Stomach (tissue), 4 donors: ENCODE measurements at regions not wholly inside any gene's neighbourhood (a gene's known extent, or its start where the extent isn't known, plus 50 kb on each side); places are given as distances from the start of the nearest gene placed in this dataset.

ENCODE experiments used
- CTCF ChIP-seq, 7 experiments: fragments of 450-650 bp in 4 of 7; fragments of 200-600 bp in 3 of 7; sonication (generic) in 3 of 7; IDR thresholded peaks; one replicate each; pipeline ENCODE4 v1.5.1; 2016 to 2019; ENCODE audit warnings: antibody characterized with exemption in 7 of 7, control low read depth in 2 of 7, mild to moderate bottlenecking in 1 of 7
- POLR2A ChIP-seq, 4 donors: fragments of 450-650 bp; IDR thresholded peaks; one replicate each; pipeline ENCODE4 v1.6.1; 2016; ENCODE audit warnings: antibody characterized with exemption in 4 of 4, control low read depth in 2 of 4, mild to moderate bottlenecking in 1 of 4, moderate library complexity in 1 of 4

GRCh38 chr20:63125581-63125837 is 90.4 kb downstream of the YTHDF1 start:
- no peak for TF ChIP-seq CTCF (IDR thresholded peaks at IDR 0.05)
- no peak for TF ChIP-seq POLR2A (IDR thresholded peaks at IDR 0.05)
